ENCODE measurements at regions not wholly inside any gene's neighbourhood (a gene's known extent, or its start where the extent isn't known, plus 50 kb on each side); places are given as distances from the start of the nearest gene placed in this dataset.

DNA sequence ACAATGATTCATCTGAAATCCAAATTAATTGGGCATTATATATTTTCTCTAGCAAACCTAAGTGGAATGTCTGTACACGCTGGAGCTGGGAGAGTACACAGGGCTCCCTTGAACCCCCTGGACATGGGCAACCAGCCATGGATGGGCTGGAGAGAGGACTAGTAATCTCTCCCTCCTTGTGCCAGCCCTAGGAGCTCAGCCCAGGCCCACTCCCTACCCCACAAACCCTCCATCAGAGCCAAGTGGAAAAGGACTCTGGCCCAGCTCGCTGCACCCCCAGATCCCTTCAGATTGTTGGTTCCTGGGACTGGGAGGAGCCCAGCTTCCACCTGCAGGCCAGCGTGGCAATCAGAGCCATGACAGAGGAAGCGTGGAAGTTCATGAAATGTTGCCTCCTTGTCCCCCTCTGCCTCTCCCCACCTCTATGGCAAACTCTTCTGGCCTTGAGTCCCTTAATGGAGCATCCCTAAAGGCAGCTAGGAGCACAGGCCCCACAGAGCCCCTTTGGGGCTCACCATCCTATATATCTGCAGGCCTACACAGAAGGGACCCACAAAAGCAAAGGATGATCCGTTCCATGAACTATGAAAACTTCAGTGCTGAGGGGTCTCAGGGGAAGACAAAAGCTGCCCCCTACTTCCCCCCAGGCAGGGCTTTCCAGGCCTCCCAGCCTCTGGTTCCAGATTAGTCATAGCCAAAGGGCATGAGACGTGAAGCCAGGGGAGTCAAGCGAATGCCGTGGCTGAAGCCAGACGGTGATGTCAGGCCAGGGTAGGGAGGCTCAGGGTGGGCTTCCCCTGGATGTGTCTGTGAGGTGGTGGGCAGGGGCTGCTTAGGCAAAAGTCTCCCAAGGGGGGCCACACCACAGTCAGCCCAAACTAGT lies 126.4 kb upstream of the MAFB start:
- H3K4me3 ChIP-seq (ENCODE audit: extremely low read depth in 1 of 4, insufficient read depth in 2 of 4, low read depth in 3 of 4, low read length in 4 of 4): no peak overlapping the region
- no peak overlapping the region for H3K27ac ChIP-seq (ENCODE audit: low read depth, low read length)
- H2AFZ ChIP-seq (ENCODE audit: low read length): no peak overlapping the region
- H3K23ac ChIP-seq (ENCODE audit: insufficient read length): no peak overlapping the region
- no peak overlapping the region for H3K4ac ChIP-seq (replicated peaks; ENCODE audit: insufficient read length, low read depth, low read length)
- H3K79me1 ChIP-seq (ENCODE audit: low read depth, low read length): no peaks in the 10 kb centered on the region
- ChIA-PET CTCF (ENCODE audit: partially characterized antibody) (interaction anchor here (0.9 kb wide), 1 partner anchor 16 kb away, joined by 3 read pairs; no protein-coding TSS in a partner anchor), POLR2A (ENCODE audit: partially characterized antibody) (no interaction called here)
- no peaks in the 10 kb centered on the region for H3K27me3 ChIP-seq (replicated peaks in 1 of 4; ENCODE audit: control insufficient read depth in 3 of 4, extremely low read depth in 1 of 4, insufficient read depth in 3 of 4, low read length in 3 of 4)
- no peak overlapping the region for H3K56ac ChIP-seq (replicated peaks; ENCODE audit: insufficient read length, low read depth, low read length)
- H4K8ac ChIP-seq (ENCODE audit: extremely low read depth, insufficient read depth, low read length): no peak overlapping the region
- no peak overlapping the region for H2BK12ac ChIP-seq (ENCODE audit: low read depth, low read length)
- H3K36me3 ChIP-seq (ENCODE audit: control insufficient read depth in 2 of 4, insufficient read depth in 4 of 4, low read length in 3 of 4): no peaks in the 10 kb centered on the region
- WGBS, 2 experiments (ENCODE audit: extremely low coverage in 1 of 2, insufficient coverage in 1 of 2, insufficient read length in 1 of 2, insufficient replicate concordance in 2 of 2, low coverage in 1 of 2, low lambda C conversion rate in 2 of 2, missing lambda C conversion rate in 1 of 2): 89% methylated on average over 9 of the region's 9 CpGs; no CpG with 5 or more reads in 1 of the 2 experiments
- no peak overlapping the region for H2BK120ac ChIP-seq (replicated peaks; ENCODE audit: low read depth, low read length)
- FAIRE-seq (no peak), DNase-seq (ENCODE audit: low read depth in 1 of 2, low spot score in 2 of 2) (no peak)
- peaks cover 0 to 2% of the 10 kb centered on the region in 2 experiments for H4K20me1 ChIP-seq (replicated peaks in 1 of 2; ENCODE audit: control insufficient read depth in 1 of 2, insufficient read depth in 2 of 2, low read length in 2 of 2)
- H3K4me1 ChIP-seq (replicated peaks in 1 of 4; ENCODE audit: control insufficient read depth in 3 of 4, insufficient read depth in 4 of 4, low read length in 3 of 4): no peaks in the 10 kb centered on the region
- no peak overlapping the region for H3K4me2 ChIP-seq (ENCODE audit: insufficient read depth in 1 of 2, low read depth in 2 of 2, low read length in 2 of 2)
- H4K91ac ChIP-seq (replicated peaks; ENCODE audit: insufficient read length, low read length): no peak overlapping the region
- H4K5ac ChIP-seq (ENCODE audit: insufficient read length, low read depth, low read length): no peak overlapping the region
- no peaks in the 10 kb centered on the region for H3K79me2 ChIP-seq (ENCODE audit: control insufficient read depth in 1 of 2, insufficient read depth in 2 of 2, low read length in 2 of 2)
- H2BK20ac ChIP-seq (ENCODE audit: low read length): no peak overlapping the region
- no peak overlapping the region for H3K9ac ChIP-seq (replicated peaks in 1 of 4; ENCODE audit: extremely low read depth in 1 of 4, low read depth in 3 of 4, low read length in 3 of 4)
- no peaks in the 10 kb centered on the region for H3K9me3 ChIP-seq (ENCODE audit: insufficient read depth in 2 of 2, low read depth in 1 of 2, low read length in 1 of 2)
- no peak overlapping the region for H3K18ac ChIP-seq (ENCODE audit: extremely low read depth, low read length)
- peaks cover 4% of the 10 kb centered on the region for H3K23me2 ChIP-seq (ENCODE audit: low read depth, low read length)
- H3K14ac ChIP-seq (ENCODE audit: insufficient read length): no peak overlapping the region
- no peak overlapping the region for H2BK15ac ChIP-seq (ENCODE audit: low read length)
- no peak for TF ChIP-seq TBP (IDR thresholded peaks at IDR 0.05; ENCODE audit: low read depth, low read length)
- no peak overlapping the region for H2AK5ac ChIP-seq (ENCODE audit: low read depth, low read length)
- no peak overlapping the region for H2BK5ac ChIP-seq (ENCODE audit: low read depth, low read length)
